ENCODE measurements at regions not wholly inside any gene's neighbourhood (a gene's known extent, or its start where the extent isn't known, plus 50 kb on each side); places are given as distances from the start of the nearest gene placed in this dataset.

GRCh38 chr4:165588534-165589315 is 209.9 kb downstream of the CPE start:
- no peak for TF ChIP-seq CTCF (IDR thresholded peaks at IDR 0.05; ENCODE audit: low read depth, low read length, poor library complexity, severe bottlenecking)
- no peak for TF ChIP-seq EZH2phosphoT487 (IDR thresholded peaks at IDR 0.05; ENCODE audit: borderline replicate concordance, low read length)

Data from DOHH2 (cell line).